GM19395 (cell line): ENCODE measurements at regions not wholly inside any gene's neighbourhood (a gene's known extent, or its start where the extent isn't known, plus 50 kb on each side); places are given as distances from the start of the nearest gene placed in this dataset.
"Not testable (repeated sequence)": the region's sequence is repeated elsewhere in the genome, so short reads cannot be mapped to it uniquely, and the experiment has no call there.

Experiments
- ATAC-seq: cut with Tn5 transposase; IDR thresholded peaks from one replicate; pipeline ENCODE4 v1.9.1; 2021; ENCODE audit warnings: mild to moderate bottlenecking, moderate library complexity; ENCODE audit not compliant: unreplicated experiment

GRCh38 chr2:186164325-186164724 lies 321.7 kb upstream of the ZC3H15 start:
- ATAC-seq: no peak

- ATAC-seq: no peak
Observed at GRCh38 chr2:186170693-186171092, 315.4 kb upstream of the ZC3H15 start.

GRCh38 chr2:186181625-186182024 lies 304.4 kb upstream of the ZC3H15 start:
- ATAC-seq: no peak

- not testable (repeated sequence) for ATAC-seq
Observed at GRCh38 chr2:186182366-186182765, 303.7 kb upstream of the ZC3H15 start.

GRCh38 chr2:186183406-186183805 lies 302.7 kb upstream of the ZC3H15 start:
- ATAC-seq: no peak

GRCh38 chr2:186187854-186188253 lies 298.2 kb upstream of the ZC3H15 start:
- no peak for ATAC-seq

- no peak for ATAC-seq
Observed at GRCh38 chr2:186189816-186190215, 296.2 kb upstream of the ZC3H15 start.

GRCh38 chr2:186195696-186196095 lies 290.4 kb upstream of the ZC3H15 start:
- no peak for ATAC-seq

- ATAC-seq: no peak
Observed at GRCh38 chr2:186197955-186198354, 288.1 kb upstream of the ZC3H15 start.

- ATAC-seq: no peak
Observed at GRCh38 chr2:186199029-186199428, 287.0 kb upstream of the ZC3H15 start.

- ATAC-seq: no peak
Observed at GRCh38 chr2:186201371-186201770, 284.7 kb upstream of the ZC3H15 start.

GRCh38 chr2:186205254-186205911 lies 280.7 kb upstream of the ZC3H15 start:
- ATAC-seq: no peak

- no peak for ATAC-seq
Observed at GRCh38 chr2:186209532-186209931, 276.5 kb upstream of the ZC3H15 start.

- ATAC-seq: no peak
Observed at GRCh38 chr2:186220409-186220808, 265.7 kb upstream of the ZC3H15 start.

- no peak for ATAC-seq
Observed at GRCh38 chr2:186229265-186229664, 256.8 kb upstream of the ZC3H15 start.

GRCh38 chr2:186241874-186242273 lies 244.2 kb upstream of the ZC3H15 start:
- ATAC-seq: no peak

GRCh38 chr2:186254759-186255158 lies 231.3 kb upstream of the ZC3H15 start:
- no peak for ATAC-seq

- ATAC-seq: no peak
Observed at GRCh38 chr2:186255823-186256222, 230.2 kb upstream of the ZC3H15 start.

- peak; percentile 78 for ATAC-seq
Observed at GRCh38 chr2:186256540-186256939, 229.5 kb upstream of the ZC3H15 start.

GRCh38 chr2:186263673-186264250 lies 222.3 kb upstream of the ZC3H15 start:
- ATAC-seq: no peak

GRCh38 chr2:186269536-186269935 lies 216.5 kb upstream of the ZC3H15 start:
- ATAC-seq: no peak

- ATAC-seq: no peak
Observed at GRCh38 chr2:186273953-186274352, 212.1 kb upstream of the ZC3H15 start.
